Heart left ventricle (tissue), 16 donors: ENCODE measurements at regions not wholly inside any gene's neighbourhood (a gene's known extent, or its start where the extent isn't known, plus 50 kb on each side); places are given as distances from the start of the nearest gene placed in this dataset.

Experiments
- ATAC-seq, 4 donors: fragments of 200-7000 bp; cut with Tn5 transposase; one replicate each; pipeline ENCODE4 v1.9.1; 2020 to 2022; ENCODE audit warnings: moderate library complexity in 4 of 4, mild to moderate bottlenecking in 3 of 4, moderate number of reproducible peaks in 1 of 4
- DNase-seq, 5 donors: peaks; one replicate each; pipeline ENCODE4 v3.0.0-alpha.2; 2020
- H3K27ac ChIP-seq, 12 donors: fragments of 200-600 bp; sonication (generic) in 4 of 12; one replicate each; pipeline versions ENCODE4 v1.5.0 to v1.8.0; 2016 to 2022; ENCODE audit warnings: mild to moderate bottlenecking in 2 of 12
- H3K27me3 ChIP-seq, 9 donors: fragments of 200-600 bp; sonication (generic) in 2 of 9; one replicate each; pipeline versions ENCODE4 v1.5.1 to v1.8.0; 2016 to 2022; ENCODE audit warnings: mild to moderate bottlenecking in 3 of 9
- H3K36me3 ChIP-seq, 9 donors: fragments of 200-600 bp; sonication (generic) in 2 of 9; one replicate each; pipeline versions ENCODE4 v1.5.0 to v1.8.0; 2018 to 2022; ENCODE audit warnings: mild to moderate bottlenecking in 2 of 9
- H3K4me1 ChIP-seq, 12 donors: fragments of 200-600 bp; sonication (generic) in 4 of 12; one replicate each; pipeline versions ENCODE4 v1.5.0 to v1.8.0; 2016 to 2022; ENCODE audit warnings: mild to moderate bottlenecking in 3 of 12
- H3K4me3 ChIP-seq, 12 donors: fragments of 200-600 bp; sonication (generic) in 4 of 12; one replicate each; pipeline versions ENCODE4 v1.5.0 to v1.8.0; 2017 to 2022; ENCODE audit warnings: mild to moderate bottlenecking in 9 of 12, moderate library complexity in 4 of 12
- H3K9me3 ChIP-seq, 12 donors: fragments of 200-600 bp; sonication (generic) in 4 of 12; one replicate each; pipeline versions ENCODE4 v1.5.0 to v1.8.0; 2016 to 2022; ENCODE audit warnings: mild to moderate bottlenecking in 1 of 12
- CTCF ChIP-seq, 12 donors: fragments of 200-600 bp; sonication (generic) in 4 of 12; IDR thresholded peaks; one replicate each; pipeline versions ENCODE4 v1.5.0 to v1.8.0; 2018 to 2022; ENCODE audit warnings: antibody characterized with exemption in 12 of 12, mild to moderate bottlenecking in 5 of 12
- POLR2A ChIP-seq, 2 donors: fragments of 450-650 bp; IDR thresholded peaks; one replicate each; pipeline ENCODE4 v1.6.1; 2017; ENCODE audit warnings: antibody characterized with exemption in 2 of 2, mild to moderate bottlenecking in 2 of 2, moderate library complexity in 2 of 2
- WGBS, 4 donors: extraction: QIAGEN DNeasy Blood & Tissue Kit in 2 of 4; methylation state at CpG; one replicate each; pipeline versions ENCODE4 v1.1.5 to v1.1.7; 2013 to 2018; 5-methylcytosine and 5-hydroxymethylcytosine counted together
- intact Hi-C, 10 donors: fragments of 100-400 bp; cut with DNase I; formaldehyde crosslinking; loops; one replicate each; pipeline versions ENCODE4 v1.11.1 to v1.14.2; 2022
- donor health status: ischemic (EF 13 %, LVEDD 7.1; RV severe dilation, severe dysfunction).
- donor health status: healthy with polysubstance abuse.
- donor health status: DM: no; HTN: yes; CAD: no.
- donor health status: DM: no; HTN: no; CAD: no.
- donor health status: ischemic (EF 25% LVEDD 6.9; RV normal size, moderate dysfunction).
- donor health status: ischemic (EF 25% LVEDD 5.7; RV mildly dilated, moderate dysfunction).
- donor health status: healthy.
- donor health status: DM: yes; HTN: yes; CAD: no.
- donor health status: ischemic (EF 35%, LVEDD 5.7; RV mildly dilated, moderate dysfunction).
- donor health status: nonischemic (EF 11% LVEDD 7.7; RV severe dilation, severe dysfunction).
- donor health status: DM: yes; HTN: yes; CAD: no.
- donor health status: PGD.
- donor health status: ischemic (EF 29% LVEDD 5.4; RV normal size, mild dysfunction).
- donor health status: nonischemic (EF 23%, LVEDD 6.1; RV moderate dilation, normal function).

- Histone ChIP-seq H3K4me3 (no peak overlapping the region), H3K9me3 (peaks cover 0 to 13% (median 5%) of the 10 kb centered on the region in 12 donors), H3K27ac (peak overlapping the region in 4 of 12 donors; percentile 29 to 60 (median 40)), H3K27me3 (no peaks in the 10 kb centered on the region), H3K4me1 (peaks cover 0 to 29% (median 19%) of the 10 kb centered on the region in 12 donors), H3K36me3 (no peaks in the 10 kb centered on the region)
- intact Hi-C loops, result loop anchor here in 3 of 10 donors (10.0 kb wide), 3 partner anchors 61 to 279 kb away; partner anchors contain the start of gene BTBD3 (in 1 of the 3)
- ATAC-seq (peak in 3 of 4 donors; percentile 44 to 55 (median 44)), DNase-seq (no peak)
- 29 to 34% (median 32%) methylated on average over 2 of the region's 2 CpGs for WGBS, 4 donors
- TF ChIP-seq CTCF (IDR thresholded peaks at IDR 0.05) (no peak), POLR2A (IDR thresholded peaks at IDR 0.05) (no peak)
Measured at GRCh38 chr20:12173347-12174012, 255.8 kb downstream of the BTBD3 start.

- no peaks in the 10 kb centered on the region for H3K27me3 ChIP-seq
Measured at GRCh38 chr20:12175538-12175937, 257.8 kb downstream of the BTBD3 start.

GRCh38 chr20:12177657-12178293 is 260.1 kb downstream of the BTBD3 start:
- no peak for TF ChIP-seq CTCF (IDR thresholded peaks at IDR 0.05)
- TF ChIP-seq POLR2A (IDR thresholded peaks at IDR 0.05), result no peak
- Histone ChIP-seq H3K27ac (peak overlapping the region in 5 of 12 donors; percentile 9 to 41 (median 40)), H3K27me3 (no peaks in the 10 kb centered on the region), H3K4me1 (peaks cover 0 to 24% (median 8%) of the 10 kb centered on the region in 12 donors), H3K9me3 (no peaks in the 10 kb centered on the region), H3K36me3 (no peaks in the 10 kb centered on the region), H3K4me3 (no peak overlapping the region)
- ATAC-seq (peak in 3 of 4 donors; percentile 57 to 66 (median 66)), DNase-seq (no peak)
- 45 to 71% (median 54%) methylated on average over 3 of the region's 3 CpGs for WGBS, 4 donors
- intact Hi-C loops, result loop anchor here in 3 of 10 donors (10.0 kb wide), 3 partner anchors 57 to 283 kb away; partner anchors contain the start of gene BTBD3 (in 1 of the 3)

More at GRCh38 chr20:12175538-12175937, 257.8 kb downstream of the BTBD3 start:
- H3K4me1 ChIP-seq, result peaks cover 0 to 29% (median 19%) of the 10 kb centered on the region in 12 donors
- no peak overlapping the region for H3K4me3 ChIP-seq
- ATAC-seq (no peak), DNase-seq (no peak)
- H3K36me3 ChIP-seq, result no peaks in the 10 kb centered on the region
- intact Hi-C loops, result loop anchor here in 3 of 10 donors (10.0 kb wide), 3 partner anchors 59 to 281 kb away; partner anchors contain the start of gene BTBD3 (in 1 of the 3)
- H3K27ac ChIP-seq, result no peak overlapping the region
- TF ChIP-seq CTCF (IDR thresholded peaks at IDR 0.05), result no peak
- TF ChIP-seq POLR2A (IDR thresholded peaks at IDR 0.05), result no peak
- H3K9me3 ChIP-seq, result no peaks in the 10 kb centered on the region

GRCh38 chr20:12179692-12180091 is 262.0 kb downstream of the BTBD3 start:
- Histone ChIP-seq H3K27ac (peak overlapping the region in 3 of 12 donors; percentile 3 to 33 (median 8)), H3K4me1 (peaks cover 0 to 16% (median 1%) of the 10 kb centered on the region in 12 donors), H3K36me3 (no peaks in the 10 kb centered on the region), H3K4me3 (no peak overlapping the region), H3K27me3 (no peaks in the 10 kb centered on the region), H3K9me3 (no peaks in the 10 kb centered on the region)
- 79 to 83% (median 79%) methylated on average over 1 of the region's 1 CpG for WGBS, 4 donors
- DNase-seq (no peak), ATAC-seq (no peak)
- intact Hi-C loops, result loop anchor here in 3 of 10 donors (10.0 kb wide), 3 partner anchors 55 to 285 kb away; partner anchors contain the start of gene BTBD3 (in 1 of the 3)
- no peak for TF ChIP-seq CTCF (IDR thresholded peaks at IDR 0.05)
- no peak for TF ChIP-seq POLR2A (IDR thresholded peaks at IDR 0.05)
